Retinal pigment epithelial cell (primary cell): ENCODE measurements at regions not wholly inside any gene's neighbourhood (a gene's known extent, or its start where the extent isn't known, plus 50 kb on each side); places are given as distances from the start of the nearest gene placed in this dataset.
"Not testable (repeated sequence)": the region's sequence is repeated elsewhere in the genome, so short reads cannot be mapped to it uniquely, and the experiment has no call there.

Source experiments
- DNase-seq: peaks from one replicate; pipeline ENCODE4 v3.0.0-alpha.2; 2010; ENCODE audit warnings: low read depth
- H3K4me3 ChIP-seq: 2 replicates; pipeline ENCODE4 v1.5.1; 2011; ENCODE audit warnings: mild to moderate bottlenecking, low read length, control low read depth, moderate library complexity
- TF ChIP-seq, protein P1 (sequence below): conservative IDR thresholded peaks from 2 replicates; pipeline ENCODE4 v1.5.1; 2011; ENCODE audit warnings: low read depth, low read length, control low read depth, inconsistent platforms

DNA sequence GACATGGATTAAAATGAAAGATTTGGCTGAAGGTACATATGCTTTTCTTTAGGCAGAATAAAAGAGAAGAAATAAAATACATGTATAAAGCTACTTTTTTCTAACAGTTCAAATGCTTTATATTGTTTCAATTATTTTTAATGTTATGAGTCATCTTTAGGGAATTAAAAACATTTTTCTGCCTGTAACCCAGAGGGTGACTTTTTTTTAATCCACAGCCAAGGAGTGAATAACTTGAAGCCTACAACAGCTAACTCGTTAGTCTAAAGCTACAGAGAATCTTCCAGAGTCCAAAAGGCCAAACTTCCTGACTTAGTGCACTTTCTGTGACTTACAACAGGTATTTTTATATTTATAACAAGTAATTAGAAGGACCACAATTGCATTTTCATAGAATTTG, 151.6 kb downstream of the SEC23A start:
- no peak overlapping the region for H3K4me3 ChIP-seq
- TF ChIP-seq, protein P1, sequence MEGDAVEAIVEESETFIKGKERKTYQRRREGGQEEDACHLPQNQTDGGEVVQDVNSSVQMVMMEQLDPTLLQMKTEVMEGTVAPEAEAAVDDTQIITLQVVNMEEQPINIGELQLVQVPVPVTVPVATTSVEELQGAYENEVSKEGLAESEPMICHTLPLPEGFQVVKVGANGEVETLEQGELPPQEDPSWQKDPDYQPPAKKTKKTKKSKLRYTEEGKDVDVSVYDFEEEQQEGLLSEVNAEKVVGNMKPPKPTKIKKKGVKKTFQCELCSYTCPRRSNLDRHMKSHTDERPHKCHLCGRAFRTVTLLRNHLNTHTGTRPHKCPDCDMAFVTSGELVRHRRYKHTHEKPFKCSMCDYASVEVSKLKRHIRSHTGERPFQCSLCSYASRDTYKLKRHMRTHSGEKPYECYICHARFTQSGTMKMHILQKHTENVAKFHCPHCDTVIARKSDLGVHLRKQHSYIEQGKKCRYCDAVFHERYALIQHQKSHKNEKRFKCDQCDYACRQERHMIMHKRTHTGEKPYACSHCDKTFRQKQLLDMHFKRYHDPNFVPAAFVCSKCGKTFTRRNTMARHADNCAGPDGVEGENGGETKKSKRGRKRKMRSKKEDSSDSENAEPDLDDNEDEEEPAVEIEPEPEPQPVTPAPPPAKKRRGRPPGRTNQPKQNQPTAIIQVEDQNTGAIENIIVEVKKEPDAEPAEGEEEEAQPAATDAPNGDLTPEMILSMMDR = no peak
- peak; percentile 76 for DNase-seq

DNA sequence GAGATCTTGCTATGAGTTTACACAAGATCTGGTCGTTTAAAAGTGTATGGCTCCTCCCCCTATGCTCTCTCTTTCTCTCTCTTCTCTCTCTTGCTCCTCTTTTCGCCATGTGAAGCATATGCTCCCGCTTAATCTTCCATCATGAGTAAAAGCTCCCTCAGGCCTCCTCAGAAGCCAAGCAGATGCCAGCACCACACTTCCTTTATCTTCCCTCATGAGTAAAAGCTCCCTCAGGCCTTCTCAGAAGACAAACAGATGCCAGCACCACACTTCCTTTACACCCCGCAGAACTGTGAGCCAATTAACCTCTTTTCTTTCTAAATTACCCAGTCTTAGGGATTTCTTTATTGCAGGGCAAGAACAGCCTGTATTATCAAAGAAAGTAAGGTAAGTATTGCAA, 152.4 kb downstream of the SEC23A start:
- DNase-seq = no peak
- H3K4me3 ChIP-seq = no peak overlapping the region
- TF ChIP-seq, protein P1 = no peak

DNA sequence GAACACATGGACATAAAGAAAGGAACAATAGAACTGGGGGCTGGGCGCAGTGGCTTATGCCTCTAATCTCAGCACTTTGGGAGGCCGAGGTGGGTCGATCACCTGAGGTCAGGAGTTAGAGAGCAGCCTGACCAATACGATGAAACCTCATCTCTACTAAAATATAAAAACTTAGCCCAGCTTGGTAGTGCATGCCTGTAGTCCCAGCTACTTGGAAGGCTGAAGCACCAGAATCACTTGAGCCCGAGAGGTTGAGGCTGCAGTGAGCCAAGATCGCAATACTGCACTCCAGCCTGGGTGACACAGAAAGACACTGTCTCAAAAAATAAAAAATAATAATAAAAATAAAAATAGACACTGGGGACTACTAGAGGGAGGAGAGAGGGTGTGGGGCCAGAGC, 154.5 kb downstream of the SEC23A start:
- TF ChIP-seq, protein P1 = no peak
- no peak overlapping the region for H3K4me3 ChIP-seq
- no peak for DNase-seq

DNA sequence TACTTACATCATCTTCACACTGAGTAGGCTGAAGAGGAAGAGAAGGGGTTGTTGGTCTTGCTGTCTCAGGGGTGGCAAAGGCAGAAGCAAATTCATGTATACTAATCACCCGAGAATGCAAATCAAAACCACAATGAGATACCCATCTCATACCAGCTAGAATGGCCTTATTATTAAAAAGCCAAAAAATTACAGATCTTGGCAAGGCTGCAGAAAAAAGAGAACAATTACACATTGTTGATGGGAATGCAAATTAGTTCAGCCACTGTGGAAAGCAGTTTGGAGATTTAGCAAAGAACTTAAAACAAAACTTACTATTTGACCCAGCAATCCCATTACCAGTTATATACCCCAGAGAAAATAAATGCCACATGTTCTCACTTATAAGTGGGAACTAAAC, 154.9 kb downstream of the SEC23A start:
- DNase-seq = peak; percentile 62
- no peak overlapping the region for H3K4me3 ChIP-seq
- TF ChIP-seq, protein P1 = no peak

DNA sequence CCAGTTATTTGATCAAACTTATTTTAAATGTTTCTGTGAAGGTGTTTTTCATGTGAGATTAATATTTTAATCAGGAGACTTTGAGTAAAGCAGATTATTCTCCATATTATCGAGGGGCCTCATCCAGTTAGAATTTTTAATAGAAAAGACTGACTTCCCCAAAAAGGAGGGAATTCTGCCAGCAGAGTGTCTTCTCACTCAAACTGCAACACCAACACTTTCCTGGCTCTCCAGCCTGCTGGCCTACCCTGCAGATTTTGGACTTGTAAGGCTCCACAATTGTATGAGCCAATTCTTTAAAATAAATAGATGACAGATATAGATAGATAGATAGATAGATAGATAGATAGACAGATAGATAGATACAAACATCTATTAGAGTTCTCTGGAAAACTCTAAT, 155.7 kb downstream of the SEC23A start:
- H3K4me3 ChIP-seq = no peak overlapping the region
- no peak for DNase-seq
- TF ChIP-seq, protein P1 = no peak

DNA sequence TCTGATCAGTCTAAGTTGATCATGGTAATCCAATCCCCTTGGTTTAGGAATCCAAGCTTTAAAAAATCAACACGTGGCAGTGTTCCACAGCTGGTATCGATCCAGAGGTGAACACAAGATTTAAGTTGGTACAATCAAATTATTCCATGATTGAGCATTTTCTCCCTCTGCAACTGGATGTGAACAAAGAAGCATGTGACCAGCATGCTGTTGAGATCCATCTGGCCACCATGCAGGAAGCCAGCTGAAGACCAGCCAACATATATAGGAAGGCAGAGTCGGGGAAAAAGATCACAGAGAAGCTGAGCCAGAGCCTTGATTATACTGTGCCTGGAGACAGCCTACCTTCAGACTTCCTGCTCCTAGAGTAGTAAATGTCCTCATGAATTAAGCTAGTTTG, 158.3 kb downstream of the SEC23A start:
- DNase-seq = no peak
- TF ChIP-seq, protein P1 = no peak
- no peak overlapping the region for H3K4me3 ChIP-seq

DNA sequence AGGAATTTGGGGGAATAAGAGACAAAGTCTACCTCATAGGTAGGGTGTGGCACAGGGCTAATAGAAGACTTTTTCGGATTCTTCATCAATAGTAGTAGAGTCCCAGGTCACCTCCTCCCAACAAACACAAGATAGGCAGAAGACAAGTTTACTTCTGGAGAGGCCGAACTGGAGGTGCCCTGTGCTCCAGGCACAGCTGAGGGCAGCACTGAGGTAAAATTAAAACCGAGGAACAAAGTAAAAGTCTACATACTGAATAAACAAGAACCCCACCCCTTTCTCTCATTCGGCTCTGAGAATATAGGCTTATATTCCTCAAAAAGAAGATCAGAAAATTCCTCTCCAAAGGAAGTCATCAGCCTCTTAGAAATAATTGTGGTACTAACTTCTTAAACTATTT, 161.5 kb downstream of the SEC23A start:
- TF ChIP-seq, protein P1 = peak; percentile 9
- no peak for DNase-seq
- H3K4me3 ChIP-seq = no peak overlapping the region

DNA sequence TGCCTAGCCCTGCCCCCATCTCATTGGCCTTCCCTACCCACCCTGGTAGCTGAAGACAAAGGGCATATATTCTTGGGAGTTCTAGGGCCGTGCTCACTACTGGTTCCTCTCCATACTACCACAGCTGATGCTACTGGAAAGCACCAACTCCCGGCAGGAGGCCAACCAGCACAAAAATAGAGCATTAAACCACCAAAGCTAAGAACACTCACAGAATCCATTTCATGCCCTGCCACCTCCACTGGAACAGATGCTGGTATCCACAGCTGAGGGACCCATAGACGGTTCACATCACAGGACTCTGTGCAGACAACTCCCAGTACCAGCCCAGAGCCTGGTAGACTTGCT, 170.4 kb downstream of the SEC23A start:
- DNase-seq, H3K4me3 ChIP-seq: not testable (repeated sequence)
